Caco-2 (cell line): ENCODE measurements at regions not wholly inside any gene's neighbourhood (a gene's known extent, or its start where the extent isn't known, plus 50 kb on each side); places are given as distances from the start of the nearest gene placed in this dataset.

Source experiments
- BruUV-seq: library from RNA; stranded (reverse); fragments of 400-500 nt; replicated peaks from 2 replicates; lab custom pipeline; 2021; lab: Mats Ljungman, UMichigan
- CTCF ChIA-PET: fragments of 300-600 bp; sonication (Branson Sonifier 250); formaldehyde crosslinking; loops from one replicate; lab custom pipeline; 2022; ENCODE audit warnings: antibody characterized with exemption; lab: Charles Lee
- POLR2A ChIA-PET: fragments of 300-600 bp; sonication (Branson Sonifier 250); formaldehyde crosslinking; loops from one replicate; lab custom pipeline; 2022; ENCODE audit warnings: antibody characterized with exemption; lab: Charles Lee
- DNase-seq, 2 experiments: peaks; one replicate each; pipeline versions ENCODE4 v3.0.0 to v3.0.0-alpha.2; 2020 to 2022
- H3K27me3 ChIP-seq: replicated peaks from 2 replicates; pipeline ENCODE4 v1.6.0; 2011; ENCODE audit warnings: low read length; ENCODE audit not compliant: control insufficient read depth, insufficient read depth
- H3K36me3 ChIP-seq: 2 replicates; pipeline ENCODE4 v1.5.1; 2011; ENCODE audit warnings: low read length; ENCODE audit not compliant: control insufficient read depth, insufficient read depth
- H3K4me1 ChIP-seq: fragments of 250-450 bp; sonication (Bioruptor Pico); 2 replicates; pipeline ENCODE4 v1.5.1; 2020; ENCODE audit warnings: mild to moderate bottlenecking
- H3K4me3 ChIP-seq: 2 replicates; pipeline ENCODE4 v1.5.1; 2011; ENCODE audit warnings: low read depth, mild to moderate bottlenecking, control low read depth, low read length
- H3K9me3 ChIP-seq: fragments of 250-450 bp; sonication (Bioruptor Pico); 2 replicates; pipeline ENCODE4 v1.5.1; 2020; ENCODE audit warnings: mild to moderate bottlenecking, moderate library complexity
- H3K27ac Mint-ChIP-seq: one replicate; pipeline ENCODE4 v1.8.0; 2022; ENCODE audit warnings: mixed read lengths; ENCODE audit not compliant: unreplicated experiment
- H3K27me3 Mint-ChIP-seq: one replicate; pipeline ENCODE4 v1.8.0; 2022; ENCODE audit warnings: mixed read lengths; ENCODE audit not compliant: insufficient read depth, unreplicated experiment
- H3K36me3 Mint-ChIP-seq: one replicate; pipeline ENCODE4 v1.8.0; 2022; ENCODE audit warnings: mild to moderate bottlenecking, mixed read lengths; ENCODE audit not compliant: insufficient read depth, unreplicated experiment
- H3K4me1 Mint-ChIP-seq: one replicate; pipeline ENCODE4 v1.8.0; 2022; ENCODE audit warnings: low read depth, mixed read lengths; ENCODE audit not compliant: unreplicated experiment
- H3K4me3 Mint-ChIP-seq: one replicate; pipeline ENCODE4 v1.8.0; 2022; ENCODE audit warnings: mild to moderate bottlenecking, moderate library complexity, mixed read lengths; ENCODE audit not compliant: unreplicated experiment
- H3K9me3 Mint-ChIP-seq: one replicate; pipeline ENCODE4 v1.8.0; 2022; ENCODE audit warnings: mixed read lengths; ENCODE audit not compliant: unreplicated experiment
- CTCF ChIP-seq, 2 experiments: fragments of 200-600 bp in 1 of 2; IDR thresholded peaks; 1 replicate in 1 of 2; 2 replicates in 1 of 2; pipeline versions ENCODE4 v1.5.1 to v1.8.0; 2011 to 2022; ENCODE audit warnings: antibody characterized with exemption in 1 of 2, control low read depth in 1 of 2, inconsistent platforms in 1 of 2, low read depth in 1 of 2, low read length in 1 of 2, mild to moderate bottlenecking in 1 of 2, moderate library complexity in 1 of 2; ENCODE audit not compliant: insufficient read depth in 1 of 2, severe bottlenecking in 1 of 2, unreplicated experiment in 1 of 2
- intact Hi-C: fragments of 100-400 bp; cut with micrococcal nuclease; formaldehyde crosslinking; loops from one replicate; pipeline ENCODE4 v1.10.0; 2022; ENCODE audit not compliant: unreplicated experiment

GRCh38 chr15:37229855-37230619 is 129.7 kb upstream of the MEIS2 start:
- Histone ChIP-seq H3K27me3 (no peaks in the 10 kb centered on the region; the same call in 1 of the 2 replicates), H3K4me1 (no peaks in the 10 kb centered on the region), H3K9me3 (no peaks in the 10 kb centered on the region), H3K4me3 (no peak overlapping the region), H3K36me3 (no peaks in the 10 kb centered on the region)
- H3K4me3 Mint-ChIP-seq: no peak overlapping the region
- TF ChIP-seq CTCF (IDR thresholded peaks at IDR 0.05; ENCODE audit: insufficient read depth in 1 of 2, low read depth in 1 of 2, low read length in 1 of 2, severe bottlenecking in 1 of 2, unreplicated experiment in 1 of 2): no peak
- no peaks in the 10 kb centered on the region for H3K36me3 Mint-ChIP-seq
- no peak for DNase-seq
- BruUV-seq: no TSS peak
- intact Hi-C loops: no loop called here
- CTCF ChIA-PET: no interaction called here
- no peaks in the 10 kb centered on the region for H3K9me3 Mint-ChIP-seq
- H3K27ac Mint-ChIP-seq: no peak overlapping the region
- H3K27me3 Mint-ChIP-seq: peaks cover 6% of the 10 kb centered on the region
- POLR2A ChIA-PET: no interaction called here
- no peaks in the 10 kb centered on the region for H3K4me1 Mint-ChIP-seq

- Mint-ChIP-seq H3K4me1 (peaks cover 7% of the 10 kb centered on the region), H3K9me3 (no peaks in the 10 kb centered on the region), H3K27ac (no peak overlapping the region), H3K27me3 (no peaks in the 10 kb centered on the region), H3K36me3 (no peaks in the 10 kb centered on the region), H3K4me3 (no peak overlapping the region)
- no peak for TF ChIP-seq CTCF (IDR thresholded peaks at IDR 0.05; ENCODE audit: insufficient read depth in 1 of 2, low read depth in 1 of 2, low read length in 1 of 2, severe bottlenecking in 1 of 2, unreplicated experiment in 1 of 2)
- Histone ChIP-seq H3K9me3 (no peaks in the 10 kb centered on the region), H3K4me1 (peaks cover 12% of the 10 kb centered on the region), H3K4me3 (no peak overlapping the region), H3K36me3 (no peaks in the 10 kb centered on the region), H3K27me3 (no peaks in the 10 kb centered on the region)
- intact Hi-C loops: no loop called here
- BruUV-seq: no TSS peak
- CTCF ChIA-PET: no interaction called here
- POLR2A ChIA-PET: no interaction called here
- no peak for DNase-seq
Observed at GRCh38 chr15:37245358-37245757, 145.0 kb upstream of the MEIS2 start.

GRCh38 chr15:37246065-37246464 is 145.7 kb upstream of the MEIS2 start:
- BruUV-seq: no TSS peak
- H3K9me3 ChIP-seq: no peaks in the 10 kb centered on the region
- TF ChIP-seq CTCF (IDR thresholded peaks at IDR 0.05; ENCODE audit: insufficient read depth in 1 of 2, low read depth in 1 of 2, low read length in 1 of 2, severe bottlenecking in 1 of 2, unreplicated experiment in 1 of 2): no peak
- CTCF ChIA-PET: no interaction called here
- H3K36me3 ChIP-seq: no peaks in the 10 kb centered on the region
- DNase-seq: no peak
- intact Hi-C loops: no loop called here
- no peak overlapping the region for H3K4me3 Mint-ChIP-seq
- peaks cover 12% of the 10 kb centered on the region for H3K4me1 ChIP-seq
- H3K4me1 Mint-ChIP-seq: peaks cover 7% of the 10 kb centered on the region
- H3K9me3 Mint-ChIP-seq: no peaks in the 10 kb centered on the region
- H3K36me3 Mint-ChIP-seq: no peaks in the 10 kb centered on the region
- POLR2A ChIA-PET: no interaction called here
- no peaks in the 10 kb centered on the region for H3K27me3 Mint-ChIP-seq
- no peak overlapping the region for H3K27ac Mint-ChIP-seq
- H3K4me3 ChIP-seq: no peak overlapping the region
- no peaks in the 10 kb centered on the region for H3K27me3 ChIP-seq
